Testis (tissue), 2 donors: ENCODE measurements at regions not wholly inside any gene's neighbourhood (a gene's known extent, or its start where the extent isn't known, plus 50 kb on each side); places are given as distances from the start of the nearest gene placed in this dataset.

Experiments used
- DNase-seq: peaks from one replicate; pipeline ENCODE4 v3.0.0-alpha.2; 2019
- H3K27ac ChIP-seq, 2 donors: fragments of 200-600 bp; sonication (generic); one replicate each; pipeline ENCODE4 v1.5.1; 2019
- H3K27me3 ChIP-seq: fragments of 200-600 bp; sonication (generic); one replicate; pipeline ENCODE4 v1.5.1; 2019
- H3K36me3 ChIP-seq: fragments of 200-600 bp; sonication (generic); one replicate; pipeline ENCODE4 v1.5.1; 2017; ENCODE audit warnings: low read depth; ENCODE audit errors: missing control alignments
- H3K4me1 ChIP-seq: fragments of 200-600 bp; sonication (generic); one replicate; pipeline ENCODE4 v1.5.1; 2019
- H3K4me3 ChIP-seq, 2 donors: fragments of 200-600 bp; sonication (generic); one replicate each; pipeline ENCODE4 v1.5.1; 2017 to 2019
- H3K9me3 ChIP-seq: fragments of 200-600 bp; sonication (generic); one replicate; pipeline ENCODE4 v1.5.1; 2017
- POLR2A ChIP-seq: fragments of 450-650 bp; IDR thresholded peaks from one replicate; pipeline ENCODE4 v1.6.1; 2017; ENCODE audit warnings: antibody characterized with exemption, mild to moderate bottlenecking, moderate library complexity
- WGBS, 2 donors: methylation state at CpG; one replicate each; pipeline ENCODE4 v1.1.5; 2018; 5-methylcytosine and 5-hydroxymethylcytosine counted together
- intact Hi-C: fragments of 100-400 bp; cut with DNase I; formaldehyde crosslinking; loops from one replicate; pipeline ENCODE4 v1.15.1; 2023; ENCODE audit warnings: low total_unique reads
- TF ChIP-seq, protein P1 (sequence below), 3 experiments: fragments of 450-650 bp in 2 of 3; fragments of 200-600 bp in 1 of 3; sonication (generic) in 1 of 3; IDR thresholded peaks; one replicate each; pipeline ENCODE4 v1.5.1; 2016 to 2019; ENCODE audit warnings: antibody characterized with exemption in 3 of 3, mild to moderate bottlenecking in 2 of 3, moderate library complexity in 1 of 3

DNA sequence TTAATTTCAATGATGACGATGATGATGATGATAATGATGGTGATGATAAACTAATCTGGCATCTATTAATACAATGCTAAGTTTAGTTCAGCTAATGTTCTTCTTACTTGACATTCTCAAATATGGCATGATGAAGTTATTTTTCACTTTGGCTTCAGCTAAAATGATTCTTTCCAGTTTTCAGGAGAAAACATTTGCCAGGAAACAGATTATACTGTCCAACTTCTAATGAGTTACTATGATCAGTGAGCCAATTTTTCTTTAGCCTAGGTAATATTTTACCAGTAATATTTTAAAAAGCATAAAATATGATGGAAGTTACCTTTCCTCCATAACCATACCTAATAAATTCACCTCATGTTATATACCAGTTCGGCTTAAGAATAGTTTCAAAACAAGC is 245.7 kb upstream of the CSNK1A1L start:
- Histone ChIP-seq H3K27me3 (no peaks in the 10 kb centered on the region), H3K27ac (no peak overlapping the region), H3K4me1 (no peaks in the 10 kb centered on the region), H3K36me3 (no peaks in the 10 kb centered on the region), H3K4me3 (no peak overlapping the region), H3K9me3 (no peaks in the 10 kb centered on the region)
- intact Hi-C loops = no loop called here
- DNase-seq = no peak
- WGBS, 2 donors = 92 to 95% methylated on average over 2 of the region's 2 CpGs
- TF ChIP-seq, protein P1, sequence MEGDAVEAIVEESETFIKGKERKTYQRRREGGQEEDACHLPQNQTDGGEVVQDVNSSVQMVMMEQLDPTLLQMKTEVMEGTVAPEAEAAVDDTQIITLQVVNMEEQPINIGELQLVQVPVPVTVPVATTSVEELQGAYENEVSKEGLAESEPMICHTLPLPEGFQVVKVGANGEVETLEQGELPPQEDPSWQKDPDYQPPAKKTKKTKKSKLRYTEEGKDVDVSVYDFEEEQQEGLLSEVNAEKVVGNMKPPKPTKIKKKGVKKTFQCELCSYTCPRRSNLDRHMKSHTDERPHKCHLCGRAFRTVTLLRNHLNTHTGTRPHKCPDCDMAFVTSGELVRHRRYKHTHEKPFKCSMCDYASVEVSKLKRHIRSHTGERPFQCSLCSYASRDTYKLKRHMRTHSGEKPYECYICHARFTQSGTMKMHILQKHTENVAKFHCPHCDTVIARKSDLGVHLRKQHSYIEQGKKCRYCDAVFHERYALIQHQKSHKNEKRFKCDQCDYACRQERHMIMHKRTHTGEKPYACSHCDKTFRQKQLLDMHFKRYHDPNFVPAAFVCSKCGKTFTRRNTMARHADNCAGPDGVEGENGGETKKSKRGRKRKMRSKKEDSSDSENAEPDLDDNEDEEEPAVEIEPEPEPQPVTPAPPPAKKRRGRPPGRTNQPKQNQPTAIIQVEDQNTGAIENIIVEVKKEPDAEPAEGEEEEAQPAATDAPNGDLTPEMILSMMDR (IDR thresholded peaks at IDR 0.05) = no peak
- no peak for TF ChIP-seq POLR2A

DNA sequence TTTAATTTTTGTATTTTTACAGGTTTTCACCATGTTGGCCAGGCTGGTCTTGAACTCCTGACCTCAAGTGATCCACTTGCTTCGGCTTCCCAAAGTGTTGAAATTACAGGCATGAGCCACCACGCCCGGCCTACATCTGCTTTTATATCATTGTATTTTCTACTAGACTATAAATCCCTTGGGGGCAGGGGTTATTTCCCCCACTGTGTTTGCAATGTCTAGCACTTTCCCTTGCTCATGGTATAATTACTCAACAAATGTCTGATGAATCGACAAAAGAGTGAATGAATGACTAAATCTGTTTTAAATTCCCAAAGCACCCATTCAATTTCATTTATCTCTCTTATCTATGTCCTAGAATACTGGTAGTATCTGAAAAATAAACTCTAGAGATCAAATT is 244.5 kb upstream of the CSNK1A1L start:
- intact Hi-C loops = no loop called here
- Histone ChIP-seq H3K4me1 (no peaks in the 10 kb centered on the region), H3K9me3 (no peaks in the 10 kb centered on the region), H3K27me3 (no peaks in the 10 kb centered on the region), H3K36me3 (no peaks in the 10 kb centered on the region), H3K4me3 (no peak overlapping the region), H3K27ac (no peak overlapping the region)
- no peak for DNase-seq
- TF ChIP-seq POLR2A = no peak
- TF ChIP-seq, protein P1 (IDR thresholded peaks at IDR 0.05) = no peak
- WGBS, 2 donors = 90 to 94% methylated on average over 4 of the region's 4 CpGs

DNA sequence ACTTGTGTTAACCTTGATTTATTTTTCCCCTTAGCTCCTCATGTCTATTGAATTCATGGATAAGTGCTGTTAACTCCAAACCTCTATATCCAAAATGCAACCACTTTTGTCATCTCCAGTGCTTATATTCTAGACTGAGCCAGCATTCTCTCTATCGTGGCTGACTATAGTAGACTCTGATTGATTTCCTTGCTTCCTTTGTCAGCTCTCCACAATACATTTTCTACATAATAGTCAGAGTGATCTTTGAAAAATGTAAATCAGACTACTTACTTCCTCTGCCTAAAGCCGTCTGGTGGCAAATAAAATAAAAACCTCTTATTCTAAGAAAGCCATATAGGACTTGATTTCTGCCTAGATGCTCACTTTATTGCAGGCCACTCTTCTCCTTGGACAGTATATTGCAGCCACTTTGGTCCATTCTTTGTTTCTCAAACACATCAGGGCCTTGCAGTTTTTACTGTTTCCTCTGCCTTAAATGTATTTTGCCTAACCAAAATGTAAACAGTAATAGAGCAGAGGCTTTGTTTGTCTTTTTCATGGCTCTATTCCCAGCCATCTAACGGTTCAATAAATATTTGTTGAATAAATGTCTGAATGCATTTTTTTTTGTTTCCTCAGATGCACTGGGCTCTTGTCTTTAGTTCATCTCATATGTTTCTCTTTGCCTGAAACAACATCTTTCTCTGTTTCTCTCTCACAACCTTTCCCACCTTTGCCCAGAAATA is 243.6 kb upstream of the CSNK1A1L start:
- no peaks in the 10 kb centered on the region for H3K9me3 ChIP-seq
- H3K27ac ChIP-seq = no peak overlapping the region
- WGBS, 2 donors = 79 to 86% methylated on average over 3 of the region's 3 CpGs
- no peaks in the 10 kb centered on the region for H3K36me3 ChIP-seq
- no peak overlapping the region for H3K4me3 ChIP-seq
- H3K27me3 ChIP-seq = no peaks in the 10 kb centered on the region
- intact Hi-C loops = no loop called here
- TF ChIP-seq, protein P1 (IDR thresholded peaks at IDR 0.05) = no peak
- no peaks in the 10 kb centered on the region for H3K4me1 ChIP-seq
- no peak for DNase-seq

DNA sequence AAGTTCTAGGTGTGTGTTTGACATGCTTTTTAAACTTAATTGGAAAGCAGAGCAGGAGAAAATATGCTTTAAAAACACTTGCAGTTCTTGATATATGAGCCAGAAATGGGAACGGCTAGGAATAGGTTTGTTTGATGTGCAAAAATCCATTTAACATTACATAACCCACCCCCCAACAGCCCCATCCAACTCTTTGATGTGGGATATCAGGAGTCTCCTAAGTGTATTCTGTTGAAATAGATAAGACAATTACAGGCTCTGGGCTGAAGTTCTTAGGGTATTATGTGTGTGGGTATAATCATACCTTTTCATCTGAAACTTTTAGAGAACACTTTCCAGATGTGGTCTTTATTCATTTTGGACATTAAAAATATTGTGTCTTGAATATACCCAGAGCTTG is 240.4 kb upstream of the CSNK1A1L start:
- no peak overlapping the region for H3K27ac ChIP-seq
- no peaks in the 10 kb centered on the region for H3K4me1 ChIP-seq
- H3K4me3 ChIP-seq = no peak overlapping the region
- WGBS, 2 donors = 23 to 44% methylated on average over 1 of the region's 1 CpG
- H3K9me3 ChIP-seq = no peaks in the 10 kb centered on the region
- no peaks in the 10 kb centered on the region for H3K36me3 ChIP-seq
- no peak for TF ChIP-seq POLR2A
- TF ChIP-seq, protein P1 (IDR thresholded peaks at IDR 0.05) = no peak
- no peaks in the 10 kb centered on the region for H3K27me3 ChIP-seq
- DNase-seq = no peak
- intact Hi-C loops = no loop called here

DNA sequence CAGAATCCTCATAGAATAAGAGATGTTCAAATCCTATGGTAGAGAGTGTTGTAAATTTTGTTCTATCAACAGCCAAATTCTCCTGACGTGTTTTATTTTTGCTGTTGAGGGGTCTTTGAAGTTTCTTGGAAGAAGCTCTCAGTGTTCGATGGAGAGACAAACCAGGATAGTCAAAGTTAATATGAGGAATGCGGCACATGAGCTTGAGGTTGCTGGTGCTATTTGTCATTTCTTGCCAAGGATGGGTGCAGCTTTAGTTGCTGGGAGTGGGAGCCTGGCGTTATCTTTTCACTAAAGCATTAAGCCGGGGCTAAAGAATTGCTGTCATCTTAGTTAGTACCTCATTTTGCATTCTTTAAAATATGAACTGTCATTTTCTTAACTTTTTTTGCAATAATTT is 239.9 kb upstream of the CSNK1A1L start:
- Histone ChIP-seq H3K36me3 (no peaks in the 10 kb centered on the region), H3K4me1 (no peaks in the 10 kb centered on the region), H3K4me3 (no peak overlapping the region), H3K27ac (no peak overlapping the region), H3K9me3 (no peaks in the 10 kb centered on the region), H3K27me3 (no peaks in the 10 kb centered on the region)
- DNase-seq = no peak
- 74 to 89% methylated on average over 5 of the region's 5 CpGs for WGBS, 2 donors
- no peak for TF ChIP-seq POLR2A
- TF ChIP-seq, protein P1 (IDR thresholded peaks at IDR 0.05) = no peak
- intact Hi-C loops = no loop called here
